RWPE2 (cell line): ENCODE measurements at regions not wholly inside any gene's neighbourhood (a gene's known extent, or its start where the extent isn't known, plus 50 kb on each side); places are given as distances from the start of the nearest gene placed in this dataset.

Experiments
- ATAC-seq: fragments of 200-7000 bp; cut with Tn5 transposase; 3 replicates; pipeline ENCODE4 v1.9.1; 2021; ENCODE audit warnings: low read depth
- DNase-seq: peaks from one replicate; pipeline ENCODE4 v3.0.0-alpha.2; 2020; ENCODE audit warnings: low spot score
- H3K27ac ChIP-seq: fragments of 450-650 bp; 2 replicates; pipeline ENCODE4 v1.5.1; 2017; ENCODE audit warnings: mild to moderate bottlenecking; ENCODE audit not compliant: poor library complexity, severe bottlenecking
- H3K27me3 ChIP-seq: fragments of 250-450 bp; sonication (Bioruptor Pico); 2 replicates; pipeline ENCODE4 v1.5.1; 2021; ENCODE audit warnings: mild to moderate bottlenecking, moderate library complexity; ENCODE audit not compliant: insufficient read depth, poor library complexity, severe bottlenecking
- H3K36me3 ChIP-seq: fragments of 250-450 bp; sonication (Bioruptor Pico); 2 replicates; pipeline ENCODE4 v1.5.1; 2020; ENCODE audit warnings: low read depth, mild to moderate bottlenecking, moderate library complexity
- H3K4me1 ChIP-seq: fragments of 250-450 bp; sonication (Bioruptor Pico); 2 replicates; pipeline ENCODE4 v1.5.1; 2021; ENCODE audit warnings: mild to moderate bottlenecking, moderate library complexity; ENCODE audit not compliant: insufficient read depth, poor library complexity, severe bottlenecking
- H3K4me3 ChIP-seq: fragments of 250-450 bp; sonication (Bioruptor Pico); 2 replicates; pipeline ENCODE4 v1.5.1; 2021; ENCODE audit warnings: mild to moderate bottlenecking, moderate library complexity; ENCODE audit not compliant: severe bottlenecking
- H3K9me3 ChIP-seq: fragments of 250-450 bp; sonication (Bioruptor Pico); 2 replicates; pipeline ENCODE4 v1.5.1; 2021; ENCODE audit warnings: mild to moderate bottlenecking, moderate library complexity; ENCODE audit not compliant: severe bottlenecking
- CTCF ChIP-seq: fragments of 450-650 bp; IDR thresholded peaks from one replicate; pipeline ENCODE4 v1.5.1; 2017; ENCODE audit warnings: mild to moderate bottlenecking, moderate library complexity; ENCODE audit not compliant: poor library complexity, severe bottlenecking

- ATAC-seq (no peak), DNase-seq (no peak)
- TF ChIP-seq CTCF = no peak
- Histone ChIP-seq H3K4me3 (no peak overlapping the region), H3K36me3 (peaks cover 20% of the 10 kb centered on the region), H3K4me1 (peaks cover 4% of the 10 kb centered on the region), H3K9me3 (no peaks in the 10 kb centered on the region), H3K27me3 (no peaks in the 10 kb centered on the region), H3K27ac (no peak overlapping the region)
Measured at GRCh38 chrX:2600564-2600963, 90.5 kb upstream of the CD99 start.

- ATAC-seq = no peak
- Histone ChIP-seq H3K4me1 (peaks cover 4% of the 10 kb centered on the region), H3K36me3 (peaks cover 5% of the 10 kb centered on the region), H3K27me3 (no peaks in the 10 kb centered on the region), H3K4me3 (no peak overlapping the region), H3K27ac (no peak overlapping the region), H3K9me3 (no peaks in the 10 kb centered on the region)
- no peak for TF ChIP-seq CTCF
- DNase-seq = no peak
Measured at GRCh38 chrX:2596555-2597255, 94.4 kb upstream of the CD99 start.

GRCh38 chrX:2596045-2596444, 95.0 kb upstream of the CD99 start:
- no peaks in the 10 kb centered on the region for H3K9me3 ChIP-seq
- H3K27me3 ChIP-seq = no peaks in the 10 kb centered on the region
- no peak for DNase-seq
- peaks cover 4% of the 10 kb centered on the region for H3K4me1 ChIP-seq
- ATAC-seq = no peak
- no peak for TF ChIP-seq CTCF
- no peak overlapping the region for H3K27ac ChIP-seq
- H3K36me3 ChIP-seq = no peaks in the 10 kb centered on the region
- H3K4me3 ChIP-seq = no peak overlapping the region

GRCh38 chrX:2595258-2595657, 94.5 kb upstream of the DHRSX start:
- Histone ChIP-seq H3K27me3 (no peaks in the 10 kb centered on the region), H3K36me3 (no peaks in the 10 kb centered on the region), H3K4me1 (peaks cover 4% of the 10 kb centered on the region), H3K27ac (no peak overlapping the region), H3K4me3 (no peak overlapping the region), H3K9me3 (no peaks in the 10 kb centered on the region)
- TF ChIP-seq CTCF = no peak
- no peak for ATAC-seq
- DNase-seq = no peak

- Histone ChIP-seq H3K36me3 (no peaks in the 10 kb centered on the region), H3K4me1 (peaks cover 8% of the 10 kb centered on the region), H3K9me3 (no peaks in the 10 kb centered on the region), H3K27ac (no peak overlapping the region), H3K4me3 (no peak overlapping the region), H3K27me3 (no peaks in the 10 kb centered on the region)
- no peak for DNase-seq
- no peak for TF ChIP-seq CTCF
- no peak for ATAC-seq
Measured at GRCh38 chrX:2594491-2594890, 93.7 kb upstream of the DHRSX start.
